Activated CD4-positive, alpha-beta T cell treated with anti-CD3 and anti-CD28 coated beads, Interleukin-2, amount 10 ng/mL, durations not matched to agents 7 days and 5 days (primary cell): ENCODE measurements at regions not wholly inside any gene's neighbourhood (a gene's known extent, or its start where the extent isn't known, plus 50 kb on each side); places are given as distances from the start of the nearest gene placed in this dataset.

ENCODE experiments used
- CTCF ChIA-PET: fragments of 350-600 bp; sonication (Branson Sonifier 250); formaldehyde crosslinking; loops from one replicate; lab custom pipeline; 2021; ENCODE audit warnings: antibody characterized with exemption; lab: Charles Lee
- POLR2A ChIA-PET: fragments of 350-600 bp; sonication (Branson Sonifier 250); formaldehyde crosslinking; loops from one replicate; lab custom pipeline; 2021; ENCODE audit warnings: antibody characterized with exemption; lab: Charles Lee
- DNase-seq: peaks from one replicate; pipeline ENCODE4 v3.0.0-alpha.2; 2020
- H3K27ac Mint-ChIP-seq: one replicate; pipeline ENCODE4 v1.8.0; 2021; ENCODE audit warnings: mild to moderate bottlenecking, moderate library complexity, mixed read lengths
- H3K27me3 Mint-ChIP-seq: one replicate; pipeline ENCODE4 v1.8.0; 2021; ENCODE audit warnings: mixed read lengths
- H3K36me3 Mint-ChIP-seq: one replicate; pipeline ENCODE4 v1.8.0; 2021; ENCODE audit warnings: low read depth, mixed read lengths
- H3K4me1 Mint-ChIP-seq: one replicate; pipeline ENCODE4 v1.8.0; 2021; ENCODE audit warnings: mixed read lengths
- H3K4me3 Mint-ChIP-seq: one replicate; pipeline ENCODE4 v1.8.0; 2021; ENCODE audit warnings: mild to moderate bottlenecking, moderate library complexity, mixed read lengths
- H3K9me3 Mint-ChIP-seq: one replicate; pipeline ENCODE4 v1.8.0; 2021; ENCODE audit warnings: mixed read lengths

DNA sequence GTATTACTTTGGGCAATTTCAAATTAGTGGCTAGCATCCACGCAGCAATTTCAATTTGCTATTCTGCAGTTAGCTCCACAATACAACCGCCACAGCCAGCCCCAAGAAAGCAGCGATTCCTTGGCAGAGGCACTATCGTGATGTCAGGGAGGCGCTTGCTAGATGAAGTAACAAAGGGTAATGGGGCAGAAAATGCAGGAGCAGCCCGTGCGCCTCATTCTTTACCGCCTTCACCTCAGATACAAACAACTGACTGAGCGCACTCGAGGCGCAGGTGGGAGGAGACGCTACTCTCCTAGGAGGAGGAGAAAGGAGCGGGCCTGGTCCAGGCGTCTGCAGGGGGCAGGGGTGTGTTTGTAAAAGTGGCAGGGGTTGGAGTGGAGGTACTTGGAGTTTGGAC is 76.9 kb upstream of the ASB18 start:
- ChIA-PET CTCF (no interaction called here), POLR2A (no interaction called here)
- H3K27me3 Mint-ChIP-seq, result no peaks in the 10 kb centered on the region
- H3K9me3 Mint-ChIP-seq, result no peaks in the 10 kb centered on the region
- no peak overlapping the region for H3K27ac Mint-ChIP-seq
- H3K36me3 Mint-ChIP-seq, result no peaks in the 10 kb centered on the region
- no peak for DNase-seq
- no peak overlapping the region for H3K4me3 Mint-ChIP-seq
- no peaks in the 10 kb centered on the region for H3K4me1 Mint-ChIP-seq

DNA sequence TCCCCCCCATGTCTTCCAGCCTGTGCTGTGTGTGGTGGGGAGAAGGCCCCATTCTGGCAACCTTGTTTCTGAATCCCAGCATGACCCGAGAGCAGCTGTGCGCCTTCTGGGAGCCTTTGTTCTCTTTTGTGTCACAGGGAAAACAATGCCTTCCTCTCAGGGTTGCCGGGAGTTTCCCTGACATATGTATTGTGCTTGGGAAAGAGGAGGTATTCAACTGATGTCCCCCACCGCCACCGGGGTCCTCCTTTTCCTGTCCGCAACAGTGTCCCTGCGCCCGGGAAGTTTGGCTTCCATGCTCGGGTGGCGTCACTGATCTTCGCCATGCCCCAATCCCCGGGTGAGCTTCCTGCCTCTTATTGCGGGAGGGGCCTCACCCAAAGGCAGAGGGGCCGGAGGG is 77.5 kb upstream of the ASB18 start:
- CTCF ChIA-PET, result no interaction called here
- no peaks in the 10 kb centered on the region for H3K9me3 Mint-ChIP-seq
- H3K27me3 Mint-ChIP-seq, result no peaks in the 10 kb centered on the region
- no peak for DNase-seq
- no peaks in the 10 kb centered on the region for H3K4me1 Mint-ChIP-seq
- POLR2A ChIA-PET, result no interaction called here
- H3K27ac Mint-ChIP-seq, result no peak overlapping the region
- H3K4me3 Mint-ChIP-seq, result no peak overlapping the region
- no peaks in the 10 kb centered on the region for H3K36me3 Mint-ChIP-seq

DNA sequence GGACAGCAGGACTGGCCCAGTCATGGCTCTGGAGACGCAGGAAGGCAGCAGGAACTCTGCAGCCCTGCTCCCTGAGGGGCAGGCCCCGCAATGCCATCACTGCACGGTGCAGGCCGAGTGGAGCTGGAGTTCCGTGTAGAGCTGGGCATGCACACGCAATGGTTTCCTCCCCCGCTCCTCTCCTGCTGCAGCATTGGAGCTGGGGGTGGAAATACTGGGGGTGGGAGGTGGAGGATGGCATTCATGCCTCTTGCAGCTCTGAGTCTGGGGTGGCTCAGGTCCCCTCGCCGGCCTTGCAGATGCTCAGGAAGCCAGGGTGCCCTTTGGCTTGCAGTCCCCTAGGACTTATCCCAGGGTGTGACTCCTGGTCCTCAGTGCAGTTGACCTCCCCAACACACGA is 78.3 kb upstream of the ASB18 start:
- CTCF ChIA-PET, result no interaction called here
- no peak overlapping the region for H3K27ac Mint-ChIP-seq
- H3K4me3 Mint-ChIP-seq, result no peak overlapping the region
- H3K9me3 Mint-ChIP-seq, result no peaks in the 10 kb centered on the region
- H3K4me1 Mint-ChIP-seq, result no peaks in the 10 kb centered on the region
- H3K36me3 Mint-ChIP-seq, result no peaks in the 10 kb centered on the region
- POLR2A ChIA-PET, result no interaction called here
- H3K27me3 Mint-ChIP-seq, result no peaks in the 10 kb centered on the region
- no peak for DNase-seq

DNA sequence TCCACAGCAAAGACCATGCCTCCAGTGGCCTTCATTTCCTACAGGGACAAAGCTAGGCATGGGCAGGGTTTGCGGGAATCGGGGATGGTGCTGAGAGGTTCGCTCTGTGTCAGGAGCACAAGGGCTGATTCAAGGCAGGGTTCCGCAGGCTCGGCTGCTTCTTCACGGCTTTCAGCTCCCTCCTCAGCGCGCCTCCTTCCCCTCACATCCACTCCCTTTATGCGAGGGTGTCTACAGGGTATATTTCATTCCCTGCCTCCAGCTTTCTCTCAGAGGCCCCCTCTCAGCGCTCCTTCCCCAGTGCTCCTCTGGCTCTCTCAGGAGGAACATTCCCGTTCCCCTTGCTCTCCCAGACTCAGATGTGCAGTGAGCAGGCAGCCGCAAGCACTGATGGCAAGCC is 78.7 kb upstream of the ASB18 start:
- Mint-ChIP-seq H3K27me3 (no peaks in the 10 kb centered on the region), H3K4me3 (no peak overlapping the region), H3K36me3 (no peaks in the 10 kb centered on the region), H3K27ac (no peak overlapping the region), H3K9me3 (no peaks in the 10 kb centered on the region), H3K4me1 (no peaks in the 10 kb centered on the region)
- no peak for DNase-seq
- ChIA-PET CTCF (no interaction called here), POLR2A (no interaction called here)

DNA sequence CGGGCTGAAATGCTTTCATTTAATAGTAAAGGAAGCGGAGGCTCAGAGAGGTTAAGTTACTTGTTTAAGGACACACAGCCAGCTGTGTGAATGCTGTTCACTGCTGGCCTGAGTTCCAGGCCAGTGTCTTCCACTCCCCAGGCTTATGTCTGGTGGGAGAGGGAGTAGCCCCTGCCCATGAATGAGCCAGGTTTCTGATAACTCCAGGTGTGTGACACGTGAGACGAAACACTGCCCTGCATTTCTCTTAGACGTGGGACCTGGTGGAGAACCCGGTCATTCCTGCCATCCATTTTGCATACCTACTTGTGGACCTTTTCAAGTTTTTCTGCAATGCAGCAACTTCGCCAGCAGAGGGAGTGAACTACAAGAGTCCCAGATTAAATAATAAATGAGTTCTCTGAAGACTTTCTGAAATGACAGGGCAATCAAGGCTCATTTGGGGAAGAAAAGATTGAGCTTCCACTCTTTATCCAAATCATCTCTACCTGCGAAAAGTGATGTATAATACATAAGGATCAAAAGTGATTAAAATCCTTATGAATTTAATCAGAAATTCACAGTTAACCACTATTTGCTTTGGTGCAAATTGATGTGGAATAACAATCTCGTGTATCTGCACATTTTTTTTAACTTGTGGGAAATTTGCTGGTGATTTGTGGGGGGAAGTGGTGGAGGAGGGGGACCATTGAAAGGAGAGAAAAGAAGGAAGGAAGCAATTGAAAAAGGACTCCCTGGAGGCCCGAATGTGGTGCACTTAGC is 79.4 kb upstream of the ASB18 start:
- H3K4me3 Mint-ChIP-seq, result no peak overlapping the region
- no peak overlapping the region for H3K27ac Mint-ChIP-seq
- H3K27me3 Mint-ChIP-seq, result no peaks in the 10 kb centered on the region
- POLR2A ChIA-PET, result no interaction called here
- CTCF ChIA-PET, result interaction anchor here (0.7 kb wide), 1 partner anchor 39 kb away, joined by 3 read pairs; no protein-coding TSS in a partner anchor
- H3K36me3 Mint-ChIP-seq, result no peaks in the 10 kb centered on the region
- no peaks in the 10 kb centered on the region for H3K9me3 Mint-ChIP-seq
- no peaks in the 10 kb centered on the region for H3K4me1 Mint-ChIP-seq
- DNase-seq, result peak; percentile 65

DNA sequence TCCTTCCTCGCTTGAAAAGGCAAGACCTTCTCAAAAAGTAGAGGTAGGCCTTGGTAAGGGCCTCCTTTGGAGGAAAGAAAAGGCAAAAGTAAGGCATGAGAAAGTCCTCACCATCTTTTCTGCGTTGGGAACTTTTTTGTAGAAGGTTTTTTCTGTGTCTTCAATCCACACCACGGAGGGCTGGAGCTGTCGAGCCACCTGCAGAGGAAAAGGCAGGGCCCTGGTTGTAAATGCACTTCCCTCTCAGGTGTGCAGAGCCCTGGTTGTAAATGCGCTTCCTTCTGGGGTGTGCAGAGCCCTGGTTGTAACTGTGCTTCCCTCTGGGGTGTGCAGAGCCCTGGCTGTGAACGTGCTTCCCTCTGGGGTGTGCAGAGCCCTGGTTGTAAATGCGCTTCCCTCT is 80.2 kb upstream of the ASB18 start:
- ChIA-PET CTCF (no interaction called here), POLR2A (no interaction called here)
- H3K4me3 Mint-ChIP-seq, result no peak overlapping the region
- H3K27ac Mint-ChIP-seq, result no peak overlapping the region
- H3K4me1 Mint-ChIP-seq, result no peaks in the 10 kb centered on the region
- H3K36me3 Mint-ChIP-seq, result no peaks in the 10 kb centered on the region
- no peaks in the 10 kb centered on the region for H3K27me3 Mint-ChIP-seq
- DNase-seq, result no peak
- H3K9me3 Mint-ChIP-seq, result no peaks in the 10 kb centered on the region

DNA sequence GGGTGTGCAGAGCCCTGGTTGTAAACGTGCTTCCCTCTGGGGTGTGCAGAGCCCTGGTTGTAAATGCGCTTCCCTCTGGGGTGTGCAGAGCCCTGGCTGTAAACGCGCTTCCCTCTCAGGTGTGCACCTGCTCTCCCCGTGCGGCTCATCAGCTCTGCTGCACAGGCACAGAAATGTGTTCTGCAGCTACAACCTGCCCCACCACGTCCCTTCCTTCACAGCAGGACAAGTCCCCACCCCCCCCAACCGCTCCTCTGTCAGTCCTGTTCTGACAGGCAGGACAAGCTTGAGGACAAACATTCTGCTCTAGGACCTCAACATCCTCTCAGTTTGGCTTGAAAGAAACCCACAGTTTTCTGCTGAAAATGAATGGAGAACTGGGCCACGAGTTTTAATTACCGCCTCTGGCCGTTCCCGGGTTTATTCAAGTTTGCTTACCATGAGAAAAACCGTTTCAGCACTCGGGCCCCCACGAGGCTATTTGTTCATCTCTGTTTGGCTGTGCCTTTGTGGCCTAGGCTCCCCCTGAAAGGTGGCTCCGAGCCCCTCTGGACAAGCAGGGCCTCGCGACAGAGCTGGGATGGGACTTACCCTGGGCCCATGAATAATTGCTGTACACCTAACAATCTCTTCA is 81.0 kb upstream of the ASB18 start:
- CTCF ChIA-PET, result no interaction called here
- no peaks in the 10 kb centered on the region for H3K9me3 Mint-ChIP-seq
- no peaks in the 10 kb centered on the region for H3K36me3 Mint-ChIP-seq
- no peak overlapping the region for H3K4me3 Mint-ChIP-seq
- no peaks in the 10 kb centered on the region for H3K27me3 Mint-ChIP-seq
- no peak overlapping the region for H3K27ac Mint-ChIP-seq
- no peaks in the 10 kb centered on the region for H3K4me1 Mint-ChIP-seq
- DNase-seq, result no peak
- POLR2A ChIA-PET, result no interaction called here

DNA sequence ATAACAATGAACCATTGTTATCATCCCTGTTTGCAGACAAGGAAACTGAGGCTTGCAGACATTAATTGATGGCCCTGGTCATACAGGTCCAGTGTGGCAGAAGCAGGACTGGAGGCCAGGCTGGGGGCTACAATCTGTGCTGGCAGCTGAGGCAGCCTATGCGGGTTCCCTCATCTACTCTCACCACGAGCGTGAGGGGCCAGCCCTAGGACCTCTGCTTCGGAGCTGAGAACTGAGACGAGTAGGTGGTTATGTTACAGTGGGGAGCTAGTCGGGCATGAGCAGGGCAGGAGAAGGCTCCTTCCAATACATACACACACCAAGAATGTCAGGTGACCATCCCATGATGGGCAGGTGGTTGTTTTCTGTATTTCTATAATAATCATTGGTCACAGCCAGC is 82.2 kb upstream of the ASB18 start:
- POLR2A ChIA-PET, result no interaction called here
- Mint-ChIP-seq H3K4me1 (no peaks in the 10 kb centered on the region), H3K27me3 (no peaks in the 10 kb centered on the region), H3K4me3 (no peak overlapping the region), H3K36me3 (no peaks in the 10 kb centered on the region), H3K9me3 (no peaks in the 10 kb centered on the region), H3K27ac (no peak overlapping the region)
- CTCF ChIA-PET, result no interaction called here
- DNase-seq, result no peak

DNA sequence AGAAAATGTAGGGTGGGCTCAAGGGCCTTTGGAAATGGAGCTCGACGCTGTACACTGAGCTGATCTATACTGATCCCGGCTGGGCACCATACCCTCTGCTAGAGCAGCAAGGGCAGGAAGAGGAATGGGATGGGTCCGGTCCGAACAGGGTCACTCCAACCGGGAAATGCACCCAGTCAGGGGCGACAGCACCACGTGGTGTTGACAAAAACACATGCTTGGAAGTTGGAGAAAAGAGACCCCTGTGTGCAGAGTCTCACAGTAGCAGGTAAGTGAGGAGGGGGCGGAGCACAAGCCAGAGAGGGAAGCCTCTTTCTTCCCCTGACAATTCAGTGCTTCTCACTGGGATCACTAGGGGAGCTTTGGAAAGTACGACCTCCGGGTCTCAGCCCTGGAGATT is 84.1 kb upstream of the ASB18 start:
- no peaks in the 10 kb centered on the region for H3K36me3 Mint-ChIP-seq
- no peaks in the 10 kb centered on the region for H3K9me3 Mint-ChIP-seq
- POLR2A ChIA-PET, result no interaction called here
- H3K27me3 Mint-ChIP-seq, result no peaks in the 10 kb centered on the region
- H3K4me1 Mint-ChIP-seq, result peaks cover 4% of the 10 kb centered on the region
- no peak overlapping the region for H3K4me3 Mint-ChIP-seq
- DNase-seq, result no peak
- no peak overlapping the region for H3K27ac Mint-ChIP-seq
- CTCF ChIA-PET, result interaction anchor here (0.6 kb wide), 2 partner anchors 58 to 193 kb away, joined by 3 read pairs; no protein-coding TSS in a partner anchor

DNA sequence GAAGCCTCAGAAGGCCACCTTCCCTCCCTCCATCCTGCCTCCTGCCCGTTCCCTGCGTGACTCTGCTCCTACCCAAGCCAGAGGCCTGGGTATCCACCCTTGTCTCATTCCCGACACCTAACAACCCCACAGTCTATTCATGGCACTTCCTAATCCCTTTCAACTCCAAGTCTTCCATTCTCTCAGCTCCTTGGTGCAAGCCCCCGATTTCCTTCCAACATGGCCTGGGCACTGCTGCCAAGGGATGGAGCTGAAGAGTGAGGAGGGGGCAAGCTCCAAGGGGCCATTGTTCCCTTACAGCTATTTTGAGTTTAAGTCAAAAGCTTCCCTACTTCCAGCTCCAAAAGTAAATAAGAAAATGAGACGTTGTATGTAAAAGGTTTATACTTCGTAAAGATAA is 84.8 kb upstream of the ASB18 start:
- CTCF ChIA-PET, result no interaction called here
- POLR2A ChIA-PET, result no interaction called here
- H3K27me3 Mint-ChIP-seq, result no peaks in the 10 kb centered on the region
- no peaks in the 10 kb centered on the region for H3K9me3 Mint-ChIP-seq
- peaks cover 5% of the 10 kb centered on the region for H3K4me1 Mint-ChIP-seq
- no peak overlapping the region for H3K27ac Mint-ChIP-seq
- no peak overlapping the region for H3K4me3 Mint-ChIP-seq
- H3K36me3 Mint-ChIP-seq, result no peaks in the 10 kb centered on the region
- DNase-seq, result no peak

DNA sequence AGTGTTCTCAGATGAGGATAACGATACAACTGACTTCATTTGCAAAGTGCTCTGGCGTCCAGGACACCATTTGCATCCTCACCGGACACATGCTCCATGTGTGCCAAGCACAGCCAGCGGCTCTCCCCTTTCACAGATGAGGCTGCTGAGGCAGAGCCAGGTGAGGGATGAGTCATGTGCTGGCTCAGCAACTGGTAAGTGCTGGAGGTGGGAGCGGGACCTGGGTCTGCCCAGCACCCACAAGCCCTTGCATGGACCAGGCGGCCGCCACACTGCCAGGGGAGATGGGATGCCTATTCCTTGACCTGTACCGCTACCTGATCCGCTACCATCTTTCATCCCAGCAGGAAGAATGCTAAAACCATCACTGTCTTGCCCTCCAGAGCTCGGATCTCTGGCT is 86.2 kb upstream of the ASB18 start:
- H3K4me1 Mint-ChIP-seq, result peaks cover 7% of the 10 kb centered on the region
- H3K36me3 Mint-ChIP-seq, result no peaks in the 10 kb centered on the region
- ChIA-PET CTCF (no interaction called here), POLR2A (no interaction called here)
- H3K4me3 Mint-ChIP-seq, result no peak overlapping the region
- H3K27ac Mint-ChIP-seq, result no peak overlapping the region
- no peaks in the 10 kb centered on the region for H3K27me3 Mint-ChIP-seq
- DNase-seq, result no peak
- H3K9me3 Mint-ChIP-seq, result no peaks in the 10 kb centered on the region

DNA sequence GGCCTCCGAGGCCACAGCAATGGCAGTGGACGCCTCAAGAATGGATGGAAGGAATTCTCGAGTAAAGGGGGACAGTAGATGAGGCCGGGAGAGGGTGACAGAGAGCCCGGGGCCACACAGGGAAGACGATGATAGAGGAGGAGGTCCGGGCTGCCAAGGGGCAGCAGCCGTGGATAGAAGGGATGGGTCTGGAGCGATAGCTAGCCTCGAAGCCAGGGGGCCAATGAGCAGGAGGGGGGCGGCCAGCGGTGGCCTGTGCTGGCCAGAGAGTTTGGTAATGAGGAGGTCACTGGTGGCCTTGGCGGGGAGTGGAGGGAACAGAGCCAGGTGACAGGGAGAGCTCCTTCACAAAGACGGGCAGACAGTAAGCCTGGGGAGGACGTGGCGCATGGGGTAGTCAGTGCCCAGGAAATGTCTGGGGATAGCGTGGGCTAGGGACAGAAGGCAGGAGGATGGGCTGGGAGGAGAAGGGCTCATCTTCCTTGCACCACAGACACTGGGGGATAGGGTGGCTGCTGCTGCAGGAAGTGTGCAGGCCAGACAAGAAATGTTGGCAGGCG is 87.8 kb upstream of the ASB18 start:
- H3K9me3 Mint-ChIP-seq, result no peaks in the 10 kb centered on the region
- no peak overlapping the region for H3K4me3 Mint-ChIP-seq
- no peak for DNase-seq
- H3K27me3 Mint-ChIP-seq, result no peaks in the 10 kb centered on the region
- ChIA-PET CTCF (interaction anchor here (0.6 kb wide), 1 partner anchor 1773 kb away, joined by 3 read pairs; no protein-coding TSS in a partner anchor), POLR2A (no interaction called here)
- H3K4me1 Mint-ChIP-seq, result peaks cover 10% of the 10 kb centered on the region
- H3K36me3 Mint-ChIP-seq, result no peaks in the 10 kb centered on the region
- H3K27ac Mint-ChIP-seq, result no peak overlapping the region

DNA sequence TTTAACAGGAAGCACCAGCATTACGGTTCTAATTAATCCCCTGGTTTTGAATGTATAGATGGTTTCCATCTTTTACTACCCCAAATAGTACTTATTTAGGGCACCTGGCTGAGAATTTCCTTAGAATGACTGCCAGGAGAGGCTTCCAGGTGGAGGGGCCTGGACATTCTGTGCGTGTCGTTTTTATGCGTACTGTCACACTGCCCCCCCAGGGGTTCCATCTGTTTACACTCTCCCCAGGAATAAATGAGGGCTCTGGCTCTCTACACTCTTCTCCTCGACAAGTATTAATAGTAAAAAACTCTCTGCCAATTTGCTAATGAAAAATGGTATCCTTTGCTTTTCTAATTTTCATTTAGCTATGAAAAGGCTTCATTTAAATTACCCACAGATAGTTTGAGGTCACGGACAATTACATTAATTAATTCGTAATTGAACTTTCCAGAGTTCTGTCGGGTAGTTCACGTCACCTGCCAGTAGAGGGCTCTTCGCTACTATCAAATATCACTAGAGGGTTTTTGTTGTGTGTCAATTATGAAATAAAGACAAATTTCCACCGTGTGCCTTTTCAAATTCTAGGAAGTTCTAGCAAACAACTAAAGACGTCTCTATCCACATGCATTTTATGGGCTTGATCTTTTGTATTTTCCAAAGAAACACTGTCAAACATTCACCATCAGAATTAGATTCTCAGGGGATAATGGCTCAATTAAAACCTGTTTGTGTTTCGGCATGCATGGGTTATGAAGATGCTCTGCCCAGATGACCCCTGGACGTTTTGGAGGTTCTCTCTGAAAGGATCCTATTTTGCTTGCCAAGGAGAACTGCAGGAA is 88.8 kb upstream of the ASB18 start:
- Mint-ChIP-seq H3K27me3 (no peaks in the 10 kb centered on the region), H3K4me3 (no peak overlapping the region), H3K27ac (no peak overlapping the region), H3K9me3 (no peaks in the 10 kb centered on the region), H3K4me1 (peaks cover 10% of the 10 kb centered on the region), H3K36me3 (no peaks in the 10 kb centered on the region)
- ChIA-PET CTCF (interaction anchor here (1.0 kb wide), 1 partner anchor 16 kb away, joined by 3 read pairs; no protein-coding TSS in a partner anchor), POLR2A (no interaction called here)
- DNase-seq, result peak; percentile 44
